H9 (cell line): ENCODE measurements at regions not wholly inside any gene's neighbourhood (a gene's known extent, or its start where the extent isn't known, plus 50 kb on each side); places are given as distances from the start of the nearest gene placed in this dataset.

Source experiments
- DNase-seq: peaks from one replicate; pipeline ENCODE4 v3.0.0-alpha.2; 2017
- H2AFZ ChIP-seq: one replicate; pipeline ENCODE4 v1.6.1; 2013; ENCODE audit warnings: mild to moderate bottlenecking, low read length, control low read depth, moderate library complexity
- H2AK5ac ChIP-seq: 2 replicates; pipeline ENCODE4 v1.6.1; 2013; ENCODE audit warnings: low read length, control low read depth, mixed read lengths; ENCODE audit not compliant: insufficient read length
- H2BK120ac ChIP-seq: one replicate; pipeline ENCODE4 v1.6.1; 2013; ENCODE audit warnings: low read depth, mild to moderate bottlenecking, low read length, control low read depth, inconsistent platforms; ENCODE audit not compliant: poor library complexity, severe bottlenecking
- H2BK12ac ChIP-seq: 2 replicates; pipeline ENCODE4 v1.6.1; 2013; ENCODE audit warnings: low read length, control low read depth, mixed read lengths, low read depth; ENCODE audit not compliant: insufficient read length
- H2BK15ac ChIP-seq: 2 replicates; pipeline ENCODE4 v1.6.1; 2013; ENCODE audit warnings: low read depth, low read length, control low read depth
- H2BK20ac ChIP-seq: one replicate; pipeline ENCODE4 v1.6.1; 2013; ENCODE audit warnings: low read depth, mild to moderate bottlenecking, low read length, control low read depth, inconsistent platforms; ENCODE audit not compliant: poor library complexity, severe bottlenecking
- H2BK5ac ChIP-seq: 2 replicates; pipeline ENCODE4 v1.6.1; 2013; ENCODE audit warnings: low read length, control low read depth, mixed read lengths; ENCODE audit not compliant: insufficient read length
- H3K14ac ChIP-seq: 2 replicates; pipeline ENCODE4 v1.6.1; 2013; ENCODE audit warnings: low read length, control low read depth; ENCODE audit not compliant: insufficient read depth
- H3K18ac ChIP-seq: 2 replicates; pipeline ENCODE4 v1.6.1; 2013; ENCODE audit warnings: low read depth, mild to moderate bottlenecking, mixed read lengths, low read length, control low read depth; ENCODE audit not compliant: insufficient read length
- H3K23ac ChIP-seq: 2 replicates; pipeline ENCODE4 v1.6.1; 2013; ENCODE audit warnings: low read length, control low read depth, mixed read lengths, low read depth; ENCODE audit not compliant: insufficient read length
- H3K23me2 ChIP-seq: 2 replicates; pipeline ENCODE4 v1.6.1; 2013; ENCODE audit warnings: low read depth, mild to moderate bottlenecking, mixed read lengths, low read length, control low read depth; ENCODE audit not compliant: insufficient read length, poor library complexity, severe bottlenecking
- H3K27ac ChIP-seq: 2 replicates; pipeline ENCODE4 v1.5.1; 2013; ENCODE audit warnings: low read length, control low read depth, mixed read lengths, low read depth; ENCODE audit not compliant: insufficient read length
- H3K27me3 ChIP-seq: 2 replicates; pipeline ENCODE4 v1.6.1; 2013; ENCODE audit warnings: low read length, control low read depth, inconsistent platforms; ENCODE audit not compliant: insufficient read depth
- H3K4ac ChIP-seq: 2 replicates; pipeline ENCODE4 v1.6.1; 2013; ENCODE audit warnings: low read depth, mild to moderate bottlenecking, control low read depth, inconsistent platforms, low read length, moderate library complexity
- H3K4me1 ChIP-seq: 2 replicates; pipeline ENCODE4 v1.6.1; 2013; ENCODE audit warnings: low read length, control low read depth, inconsistent platforms; ENCODE audit not compliant: insufficient read depth
- H3K4me2 ChIP-seq: 2 replicates; pipeline ENCODE4 v1.6.1; 2013; ENCODE audit warnings: low read length, control low read depth, mixed read lengths; ENCODE audit not compliant: insufficient read length, insufficient read depth
- H3K56ac ChIP-seq: 2 replicates; pipeline ENCODE4 v1.6.1; 2013; ENCODE audit warnings: low read depth, mild to moderate bottlenecking, mixed read lengths, low read length, control low read depth; ENCODE audit not compliant: insufficient read length
- H3K79me1 ChIP-seq: 2 replicates; pipeline ENCODE4 v1.6.1; 2013; ENCODE audit warnings: low read depth, mild to moderate bottlenecking, moderate library complexity, low read length, control low read depth, inconsistent platforms; ENCODE audit not compliant: insufficient read depth, poor library complexity, severe bottlenecking
- H3K79me2 ChIP-seq: 2 replicates; pipeline ENCODE4 v1.6.1; 2013; ENCODE audit warnings: low read length, control low read depth, inconsistent platforms; ENCODE audit not compliant: insufficient read depth
- H3K9ac ChIP-seq: 2 replicates; pipeline ENCODE4 v1.6.1; 2013; ENCODE audit warnings: low read length, control low read depth, mixed read lengths; ENCODE audit not compliant: insufficient read length; ENCODE audit errors: extremely low read depth
- H3K9me3 ChIP-seq: one replicate; pipeline ENCODE4 v1.6.1; 2013; ENCODE audit warnings: low read depth, low read length, inconsistent platforms; ENCODE audit not compliant: control insufficient read depth
- H3T11ph ChIP-seq: one replicate; pipeline ENCODE4 v1.6.1; 2013; ENCODE audit warnings: mild to moderate bottlenecking, low read length, control low read depth, inconsistent platforms
- H4K20me1 ChIP-seq: one replicate; pipeline ENCODE4 v1.6.1; 2013; ENCODE audit not compliant: control insufficient read depth, insufficient read length, insufficient read depth
- H4K5ac ChIP-seq: 2 replicates; pipeline ENCODE4 v1.6.1; 2013; ENCODE audit warnings: low read depth, mild to moderate bottlenecking, mixed read lengths, low read length, control low read depth; ENCODE audit not compliant: insufficient read length
- H4K8ac ChIP-seq: replicated peaks from 2 replicates; pipeline ENCODE4 v1.6.1; 2013; ENCODE audit warnings: low read length, control low read depth, mixed read lengths, low read depth; ENCODE audit not compliant: insufficient read length
- H4K91ac ChIP-seq: 2 replicates; pipeline ENCODE4 v1.6.1; 2013; ENCODE audit warnings: low read depth, mild to moderate bottlenecking, moderate library complexity, mixed read lengths, low read length, control low read depth; ENCODE audit not compliant: insufficient read length
- H3K27ac Mint-ChIP-seq, 3 experiments: 2 replicates in 2 of 3; 3 replicates in 1 of 3; pipeline ENCODE4 v1.8.0; 2020 to 2021; ENCODE audit warnings: mixed read lengths in 3 of 3, mild to moderate bottlenecking in 1 of 3, moderate library complexity in 1 of 3
- H3K27me3 Mint-ChIP-seq: 2 replicates; pipeline ENCODE4 v1.8.0; 2021; ENCODE audit warnings: low read depth, mild to moderate bottlenecking, moderate library complexity, mixed read lengths
- H3K36me3 Mint-ChIP-seq, 3 experiments: 2 replicates in 2 of 3; 3 replicates in 1 of 3; pipeline ENCODE4 v1.8.0; 2020 to 2021; ENCODE audit warnings: low read depth in 3 of 3, mixed read lengths in 3 of 3; ENCODE audit not compliant: insufficient read depth in 1 of 3
- H3K4me1 Mint-ChIP-seq, 2 experiments: 2 replicates each; pipeline ENCODE4 v1.8.0; 2020; ENCODE audit warnings: mixed read lengths in 2 of 2
- H3K4me3 Mint-ChIP-seq, 2 experiments: 2 replicates in 1 of 2; 3 replicates in 1 of 2; pipeline ENCODE4 v1.8.0; 2020 to 2021; ENCODE audit warnings: mild to moderate bottlenecking in 2 of 2, mixed read lengths in 2 of 2, moderate library complexity in 1 of 2
- H3K9me3 Mint-ChIP-seq, 2 experiments: 2 replicates in 1 of 2; 3 replicates in 1 of 2; pipeline ENCODE4 v1.8.0; 2020; ENCODE audit warnings: mild to moderate bottlenecking in 2 of 2, mixed read lengths in 2 of 2, moderate library complexity in 1 of 2
- WGBS: extraction: QIAGEN DNeasy Blood & Tissue Kit; methylation state at CpG from one replicate; pipeline ENCODE4 v1.1.7; 2013; ENCODE audit warnings: missing lambda C conversion rate, low lambda C conversion rate, mixed read lengths; ENCODE audit not compliant: insufficient read length; ENCODE audit errors: extremely low coverage; 5-methylcytosine and 5-hydroxymethylcytosine counted together
- TF ChIP-seq, protein P1 (sequence below): fragments of 200-600 bp; sonication (generic); conservative IDR thresholded peaks from 3 replicates; pipeline ENCODE4 v1.8.0; 2021; ENCODE audit warnings: antibody characterized with exemption, mild to moderate bottlenecking

DNA sequence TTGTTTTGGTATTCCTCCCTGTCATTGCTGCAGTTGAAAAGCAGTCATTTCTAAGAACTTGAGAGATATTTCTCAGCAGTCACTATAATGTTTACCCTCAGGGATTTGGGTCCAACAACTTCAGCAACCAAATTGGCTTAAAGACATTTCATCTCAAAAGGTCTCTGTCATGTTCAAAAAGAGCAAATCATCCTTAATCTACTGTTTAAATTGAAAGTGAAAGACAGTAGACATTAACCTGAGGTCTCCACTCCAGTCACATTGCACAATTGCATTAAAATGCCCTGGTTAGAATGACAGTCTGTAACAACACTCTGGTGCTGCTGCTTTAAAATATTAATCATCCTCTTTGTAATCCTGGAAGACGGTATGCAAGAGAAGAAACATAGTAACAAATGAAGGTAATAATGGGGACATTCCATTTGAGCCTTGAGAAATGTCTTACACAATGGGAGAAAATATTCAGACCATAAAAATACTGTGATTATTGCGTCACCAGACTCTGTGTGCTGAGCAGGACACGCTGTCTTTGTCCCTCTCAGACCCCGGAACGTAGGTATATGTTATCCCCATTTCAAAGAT is 90.2 kb upstream of the UNC5C start:
- no peaks in the 10 kb centered on the region for H3K23me2 ChIP-seq
- no peak overlapping the region for H3K18ac ChIP-seq
- TF ChIP-seq, protein P1, sequence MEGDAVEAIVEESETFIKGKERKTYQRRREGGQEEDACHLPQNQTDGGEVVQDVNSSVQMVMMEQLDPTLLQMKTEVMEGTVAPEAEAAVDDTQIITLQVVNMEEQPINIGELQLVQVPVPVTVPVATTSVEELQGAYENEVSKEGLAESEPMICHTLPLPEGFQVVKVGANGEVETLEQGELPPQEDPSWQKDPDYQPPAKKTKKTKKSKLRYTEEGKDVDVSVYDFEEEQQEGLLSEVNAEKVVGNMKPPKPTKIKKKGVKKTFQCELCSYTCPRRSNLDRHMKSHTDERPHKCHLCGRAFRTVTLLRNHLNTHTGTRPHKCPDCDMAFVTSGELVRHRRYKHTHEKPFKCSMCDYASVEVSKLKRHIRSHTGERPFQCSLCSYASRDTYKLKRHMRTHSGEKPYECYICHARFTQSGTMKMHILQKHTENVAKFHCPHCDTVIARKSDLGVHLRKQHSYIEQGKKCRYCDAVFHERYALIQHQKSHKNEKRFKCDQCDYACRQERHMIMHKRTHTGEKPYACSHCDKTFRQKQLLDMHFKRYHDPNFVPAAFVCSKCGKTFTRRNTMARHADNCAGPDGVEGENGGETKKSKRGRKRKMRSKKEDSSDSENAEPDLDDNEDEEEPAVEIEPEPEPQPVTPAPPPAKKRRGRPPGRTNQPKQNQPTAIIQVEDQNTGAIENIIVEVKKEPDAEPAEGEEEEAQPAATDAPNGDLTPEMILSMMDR, result no peak
- no peak overlapping the region for H2AFZ ChIP-seq
- H3K23ac ChIP-seq, result no peak overlapping the region
- H3K4me2 ChIP-seq, result no peak overlapping the region
- Mint-ChIP-seq H3K36me3 (no peaks in the 10 kb centered on the region), H3K9me3 (no peaks in the 10 kb centered on the region), H3K27me3 (no peaks in the 10 kb centered on the region), H3K27ac (no peak overlapping the region), H3K4me3 (no peak overlapping the region), H3K4me1 (peaks cover 20 to 23% of the 10 kb centered on the region in 2 experiments)
- no peak overlapping the region for H2BK20ac ChIP-seq
- no CpG with 5 or more reads among the region's 5 CpGs for WGBS
- H3K79me1 ChIP-seq, result no peaks in the 10 kb centered on the region
- no peaks in the 10 kb centered on the region; the same call in 1 of the 2 replicates for H3K4me1 ChIP-seq
- no peaks in the 10 kb centered on the region for H4K20me1 ChIP-seq
- no peak overlapping the region for H4K91ac ChIP-seq
- H2BK120ac ChIP-seq, result no peak overlapping the region
- no peaks in the 10 kb centered on the region for H3K9me3 ChIP-seq
- H3K56ac ChIP-seq, result no peak overlapping the region
- no peaks in the 10 kb centered on the region for H3K27me3 ChIP-seq
- H3K4ac ChIP-seq, result no peak overlapping the region
- no peak overlapping the region for H3K9ac ChIP-seq
- H3K79me2 ChIP-seq, result no peaks in the 10 kb centered on the region
- no peak overlapping the region for H2BK15ac ChIP-seq
- no peak for DNase-seq
- no peak overlapping the region for H3T11ph ChIP-seq
- no peak overlapping the region for H4K8ac ChIP-seq
- no peak overlapping the region for H2AK5ac ChIP-seq
- H4K5ac ChIP-seq, result no peak overlapping the region
- no peak overlapping the region for H3K27ac ChIP-seq
- no peak overlapping the region for H2BK5ac ChIP-seq
- no peak overlapping the region for H2BK12ac ChIP-seq
- no peak overlapping the region for H3K14ac ChIP-seq
